GM21786 (cell line): ENCODE measurements at regions not wholly inside any gene's neighbourhood (a gene's known extent, or its start where the extent isn't known, plus 50 kb on each side); places are given as distances from the start of the nearest gene placed in this dataset.

Experiments used
- ATAC-seq: cut with Tn5 transposase; IDR thresholded peaks from one replicate; pipeline ENCODE4 v1.9.1; 2021; ENCODE audit not compliant: unreplicated experiment

DNA sequence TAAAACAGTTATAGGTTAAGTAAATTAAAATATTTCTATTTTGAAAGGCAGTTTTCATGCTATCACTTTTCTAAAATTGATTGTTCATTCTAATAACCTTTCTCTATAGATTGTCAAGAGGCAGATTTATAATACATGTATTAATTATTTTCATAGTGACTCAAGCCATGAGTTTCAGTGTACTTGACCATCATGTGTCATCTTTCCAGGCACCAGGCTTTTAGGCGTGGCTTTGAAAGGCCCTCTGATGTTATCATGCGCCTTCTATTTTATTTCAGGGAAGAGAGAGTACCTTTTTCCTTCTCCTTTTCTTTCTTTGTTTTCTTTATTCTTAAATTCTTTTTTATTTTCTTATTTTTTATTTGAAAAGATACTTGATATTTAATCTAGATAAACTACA is 128.3 kb upstream of the ETAA1 start:
- ATAC-seq, result no peak

DNA sequence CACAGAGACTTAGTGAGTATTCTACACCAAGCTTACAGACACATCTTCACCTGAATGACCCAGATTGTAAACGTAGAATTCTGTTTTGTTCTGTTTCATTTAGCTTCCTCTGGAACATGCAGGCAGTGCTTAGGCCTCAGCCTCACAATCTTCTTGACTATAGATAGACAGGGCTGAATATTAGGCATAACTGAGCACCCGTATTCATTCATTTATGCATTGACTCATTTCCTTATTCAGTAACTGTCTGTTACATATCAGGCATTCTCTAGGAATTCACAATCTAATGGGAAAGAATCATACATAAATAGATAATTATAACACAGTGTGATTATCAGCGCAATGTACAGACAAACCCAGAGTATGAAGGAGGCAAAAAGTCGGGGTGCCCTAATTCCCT is 124.9 kb upstream of the ETAA1 start:
- ATAC-seq, result no peak

DNA sequence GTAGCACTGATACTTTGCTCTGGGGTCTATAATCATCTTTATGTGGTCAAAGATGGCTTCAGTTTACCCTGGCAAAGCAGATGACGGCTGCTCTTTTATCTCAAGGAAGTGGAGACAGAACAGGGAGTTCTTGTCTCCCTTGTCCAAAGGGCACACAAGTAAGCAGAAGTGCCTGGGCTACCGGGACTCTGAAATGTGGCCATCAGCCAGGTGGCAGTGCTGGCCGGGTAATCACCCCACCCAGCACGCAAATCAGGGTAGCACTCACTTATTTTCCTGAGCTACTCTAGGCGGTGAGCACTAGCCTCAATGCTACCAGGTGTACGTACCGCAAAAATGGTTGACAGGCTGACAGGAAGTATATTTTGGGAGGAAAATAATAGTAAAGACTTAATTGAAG is 119.7 kb upstream of the ETAA1 start:
- no peak for ATAC-seq

DNA sequence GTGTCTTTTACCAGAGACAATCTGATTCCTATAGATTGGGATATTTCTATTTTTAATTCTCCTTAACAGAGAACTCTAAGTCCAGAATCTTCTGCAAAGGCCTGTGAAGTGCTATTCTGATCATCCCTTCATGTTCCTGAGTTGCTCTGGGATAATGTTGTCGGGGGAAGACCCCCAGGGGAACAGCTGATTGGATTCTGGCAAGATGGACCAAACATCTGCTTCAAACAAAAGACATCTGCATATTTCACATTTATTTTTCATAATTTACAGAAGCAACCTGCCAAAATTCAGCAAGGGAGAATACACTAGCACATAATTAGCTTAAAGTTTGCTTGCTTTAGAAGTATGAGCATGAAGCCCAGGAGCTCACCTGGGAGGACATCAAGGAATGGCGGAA is 116.0 kb upstream of the ETAA1 start:
- ATAC-seq, result no peak

DNA sequence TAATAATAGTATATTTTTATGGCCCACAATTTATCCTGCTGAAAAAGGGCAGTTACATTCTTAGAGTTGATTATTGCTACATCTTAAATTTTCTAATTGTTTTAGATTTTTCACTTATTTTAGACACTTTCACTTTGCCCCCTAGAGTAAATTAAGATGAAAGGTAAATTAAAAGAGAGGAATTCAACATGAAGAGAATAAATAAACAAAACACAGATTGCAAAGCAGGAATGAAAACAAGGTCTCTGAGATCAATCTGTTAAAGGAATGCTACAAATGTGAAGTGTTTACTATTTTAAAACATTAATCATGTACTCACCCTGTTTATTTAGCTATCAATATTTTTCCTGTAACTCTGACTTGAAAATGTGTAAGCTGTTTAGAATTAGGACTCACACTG is 113.5 kb upstream of the ETAA1 start:
- ATAC-seq, result no peak

DNA sequence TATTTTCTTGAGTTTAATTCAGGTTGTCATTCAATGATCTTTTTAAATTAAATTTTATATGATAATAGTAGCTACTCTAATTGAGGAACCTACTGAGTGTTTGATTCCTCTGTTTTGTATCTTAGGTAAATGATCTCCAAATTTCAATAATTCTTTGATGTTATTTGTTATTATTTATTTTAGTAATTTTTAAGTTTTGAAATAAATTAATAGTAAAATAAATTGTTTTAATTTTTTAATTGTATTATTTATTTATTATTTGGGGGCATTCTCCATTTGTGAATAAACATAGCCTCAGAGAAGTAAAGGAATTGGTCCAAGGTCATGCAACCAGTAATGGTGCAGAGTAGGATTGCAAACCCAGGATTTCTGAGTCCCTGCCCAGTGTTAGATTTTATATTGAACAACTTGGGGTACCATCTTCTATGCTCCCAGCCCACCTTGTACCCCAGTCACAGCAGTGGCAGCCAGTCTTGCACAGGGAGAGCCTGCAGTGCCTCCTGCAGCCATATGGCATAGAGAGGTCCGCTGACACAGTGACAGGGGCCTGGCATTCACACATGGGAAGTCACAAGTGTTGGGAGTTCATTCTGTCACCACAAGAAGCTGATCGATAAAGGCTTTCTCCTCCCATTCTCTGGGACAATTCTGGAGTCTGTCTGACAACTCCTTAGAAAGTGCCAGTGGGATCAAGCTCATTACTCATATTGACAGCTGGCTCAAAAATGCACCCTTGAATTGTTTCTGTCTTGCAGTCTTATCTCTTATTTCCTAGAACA is 110.0 kb upstream of the ETAA1 start:
- ATAC-seq, result no peak

DNA sequence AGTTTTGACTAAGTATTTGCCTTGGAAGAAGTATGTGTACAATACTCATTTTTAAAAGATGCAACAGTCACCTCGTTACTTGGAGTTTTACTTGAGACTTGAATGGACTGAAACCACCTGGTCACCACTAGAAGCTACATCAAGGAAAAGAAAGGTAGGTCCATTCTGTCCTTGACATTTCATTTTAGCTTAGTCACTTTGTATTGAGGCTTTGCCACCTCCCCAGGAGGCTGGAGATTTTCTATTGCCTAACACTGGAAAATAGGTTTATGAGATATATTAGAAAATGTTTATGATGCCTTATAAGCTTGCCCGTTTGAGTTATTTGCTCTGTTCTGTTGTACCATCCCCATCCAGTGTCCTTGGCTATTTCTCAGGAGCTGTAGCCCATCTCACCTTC is 107.9 kb upstream of the ETAA1 start:
- no peak for ATAC-seq

DNA sequence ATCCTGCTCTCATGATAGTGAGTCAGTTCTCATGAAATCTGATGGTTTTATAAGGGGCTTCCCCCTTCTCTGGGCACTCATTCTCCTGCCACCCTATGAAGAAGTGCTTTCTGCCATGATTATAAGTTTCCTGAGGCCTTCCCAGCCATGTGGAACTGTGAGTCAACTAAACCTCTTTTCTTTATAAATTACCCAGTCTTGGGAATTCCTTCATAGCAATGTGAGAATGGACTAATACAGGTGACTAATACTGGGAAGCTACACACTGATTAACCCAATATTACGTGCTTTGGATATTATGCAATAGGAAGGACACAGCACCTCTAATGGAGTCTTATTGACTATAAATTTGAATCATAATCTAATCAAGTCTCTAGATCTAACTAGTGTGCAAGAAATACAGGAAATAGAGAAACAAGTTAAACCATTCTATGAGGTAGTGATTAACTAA is 107.2 kb upstream of the ETAA1 start:
- no peak for ATAC-seq

DNA sequence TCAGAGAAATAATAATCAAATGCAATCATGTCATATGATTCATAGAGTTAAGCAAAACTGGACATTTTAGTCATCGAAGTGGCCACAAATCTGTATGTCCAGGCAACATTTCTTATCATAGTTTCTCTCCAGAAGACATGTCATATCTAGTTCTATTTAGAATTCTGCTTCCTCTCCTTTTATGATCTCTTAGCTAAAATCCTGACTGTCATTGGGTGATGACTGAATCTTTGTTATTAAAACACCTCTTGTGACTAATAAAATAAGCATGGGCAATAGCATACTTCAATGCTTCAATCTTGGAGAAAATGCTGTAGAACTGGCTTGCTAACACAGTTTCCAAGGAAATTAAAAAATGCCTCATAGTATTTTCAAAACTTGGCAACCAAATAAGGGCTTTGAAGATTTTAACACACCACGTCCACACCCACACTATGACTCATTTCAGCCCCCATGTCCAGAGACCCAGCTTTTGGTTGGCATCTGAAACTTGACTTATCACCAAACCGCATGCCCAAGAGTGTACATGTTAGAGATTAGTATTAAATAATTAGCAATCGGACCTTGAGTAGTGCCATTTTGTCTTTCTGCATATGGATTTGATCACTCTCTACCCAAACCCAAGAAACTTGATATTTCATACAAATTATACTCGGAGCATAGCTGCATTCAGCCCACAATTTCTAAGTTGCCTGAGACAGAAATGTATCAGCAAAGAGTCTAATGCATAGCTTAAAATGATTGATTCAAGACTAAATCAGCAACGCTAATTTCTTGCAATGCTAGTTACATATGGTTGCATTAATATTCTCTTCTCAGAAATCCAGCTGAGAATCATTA is 106.5 kb upstream of the ETAA1 start:
- no peak for ATAC-seq

DNA sequence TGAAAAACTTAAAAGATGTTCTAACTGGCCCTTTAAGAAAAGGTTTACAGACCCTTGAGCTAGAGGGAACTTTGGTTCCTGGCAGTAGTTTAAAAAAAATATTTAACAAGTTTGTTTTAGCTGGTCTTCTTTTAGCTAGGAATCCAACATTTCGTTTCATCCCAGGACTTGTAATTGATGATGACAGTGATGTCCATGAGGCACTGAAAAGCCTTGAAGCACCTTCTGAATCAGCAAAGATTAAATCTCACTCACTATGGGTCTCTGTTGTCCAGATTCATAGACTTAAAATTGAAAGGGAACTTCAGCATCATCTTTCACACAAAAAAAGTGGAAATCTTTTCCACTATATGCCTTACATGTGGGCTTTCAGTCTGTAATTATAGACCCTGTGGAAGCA is 102.9 kb upstream of the ETAA1 start:
- no peak for ATAC-seq

DNA sequence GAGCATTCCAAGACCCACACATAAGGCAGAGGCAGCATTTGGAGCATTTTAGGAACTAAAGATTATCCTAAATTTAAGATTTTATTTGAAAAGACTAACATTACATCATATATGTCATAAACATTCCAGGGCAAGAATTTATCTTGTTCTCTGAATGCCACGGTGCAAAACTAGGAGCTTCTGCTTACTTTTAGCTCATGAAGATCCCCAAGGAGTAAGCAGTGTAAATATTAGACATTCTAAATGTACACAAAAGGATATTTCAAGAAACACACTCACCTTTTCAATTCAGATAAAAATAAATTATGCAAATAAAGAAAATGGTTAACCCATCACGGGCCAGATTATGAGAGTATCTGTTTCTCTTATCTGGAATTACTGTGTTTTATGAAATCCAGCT is 101.7 kb upstream of the ETAA1 start:
- no peak for ATAC-seq

DNA sequence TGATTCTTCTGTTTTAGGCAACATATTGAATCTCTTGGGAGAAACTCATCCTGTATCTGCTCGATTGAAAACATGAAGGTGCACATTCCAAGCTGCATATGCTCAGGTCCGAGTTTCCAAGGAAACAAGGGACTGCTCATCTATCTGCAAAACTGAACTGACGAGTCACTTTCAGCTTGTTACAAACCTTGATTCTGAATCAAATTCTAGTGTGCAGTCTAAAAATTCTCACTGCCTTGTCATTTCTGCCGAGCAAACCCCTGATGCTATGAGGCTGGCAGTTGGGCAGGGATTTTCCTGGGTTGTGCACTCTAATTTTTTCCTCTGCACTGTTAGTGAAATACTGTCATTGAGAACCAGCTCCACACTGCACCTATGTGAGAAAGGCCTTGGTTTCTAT is 101.3 kb upstream of the ETAA1 start:
- ATAC-seq, result no peak

DNA sequence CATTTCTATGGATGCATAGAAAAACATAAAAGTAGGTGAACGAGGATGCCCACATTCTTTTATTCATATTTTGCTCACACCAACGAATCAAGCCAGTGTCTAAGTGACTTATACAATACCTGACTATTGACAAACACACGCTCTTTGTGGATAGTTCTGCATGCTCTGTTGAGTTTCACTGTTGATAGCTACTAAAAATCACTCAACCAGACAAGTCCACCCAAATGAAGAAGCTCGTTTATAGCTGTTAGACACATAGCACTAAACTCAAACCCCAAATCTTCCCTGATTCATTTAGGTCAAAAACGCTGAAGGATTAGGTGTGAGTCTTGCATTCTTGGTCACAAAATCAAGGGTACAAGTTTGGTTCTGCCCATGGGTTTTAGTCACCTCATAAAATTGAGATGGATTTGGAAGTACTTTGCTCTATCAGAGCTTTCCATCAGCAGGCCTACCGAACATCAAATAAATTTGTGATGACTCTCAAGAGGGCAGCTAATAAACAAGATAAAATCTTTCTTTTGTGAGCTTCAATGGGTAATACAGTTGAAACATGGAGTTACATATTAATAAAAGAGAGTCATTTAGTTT is 92.7 kb upstream of the ETAA1 start:
- ATAC-seq, result no peak

DNA sequence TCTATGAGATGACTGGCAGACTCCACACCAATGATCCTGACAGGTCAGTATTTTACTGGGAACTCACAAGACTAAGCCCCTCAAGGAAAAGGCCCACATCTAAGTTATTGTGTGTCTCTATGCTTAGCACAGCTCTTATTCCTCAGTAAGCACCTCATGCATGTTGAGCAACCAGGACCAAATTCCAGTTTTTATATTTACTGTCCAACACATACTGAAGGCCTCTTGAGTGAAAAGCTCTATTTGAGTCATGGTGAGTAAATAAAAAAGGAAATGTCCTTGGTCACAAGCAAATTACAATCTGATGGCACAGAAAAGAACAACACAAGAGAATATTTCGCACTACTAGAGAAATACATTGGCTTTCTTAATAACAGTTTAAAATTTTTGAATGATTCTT is 87.9 kb upstream of the ETAA1 start:
- no peak for ATAC-seq

DNA sequence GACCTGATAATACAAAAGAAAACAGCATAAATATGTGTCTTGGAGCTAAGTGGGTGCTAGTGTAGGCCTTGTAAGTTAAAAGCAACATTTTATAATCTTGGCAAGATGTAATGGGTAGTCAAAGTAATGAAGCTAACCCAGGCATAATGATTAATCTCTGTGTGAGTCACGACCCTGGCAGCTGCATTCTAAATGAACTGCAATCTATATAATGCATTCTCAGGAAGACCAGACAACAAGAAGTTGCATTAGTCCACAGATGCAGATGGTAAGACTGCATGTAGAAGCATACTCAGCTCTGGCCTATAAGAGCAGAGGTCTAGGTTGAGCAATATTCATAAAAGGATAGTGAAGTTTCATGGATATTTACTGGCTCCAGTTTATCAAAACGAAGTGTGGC is 85.6 kb upstream of the ETAA1 start:
- no peak for ATAC-seq

DNA sequence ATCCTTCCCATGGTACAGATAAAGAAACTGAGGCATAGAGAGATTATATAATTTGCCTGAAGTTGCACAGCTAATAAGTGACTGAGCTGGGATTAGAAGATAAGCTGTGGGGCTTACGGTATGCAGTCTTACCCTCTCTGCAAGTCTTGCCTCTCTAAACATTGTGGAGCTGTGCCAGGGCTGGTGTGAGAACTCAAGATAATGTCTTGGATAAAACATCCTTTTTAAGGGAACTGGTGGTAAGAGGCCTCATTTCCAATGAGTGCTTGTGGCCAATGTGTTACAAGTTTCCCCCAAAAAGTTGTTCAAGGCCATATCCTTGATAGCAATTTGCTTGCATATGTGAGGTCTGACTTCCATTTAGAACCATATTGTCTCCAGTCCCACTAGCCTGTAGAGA is 84.3 kb upstream of the ETAA1 start:
- no peak for ATAC-seq

DNA sequence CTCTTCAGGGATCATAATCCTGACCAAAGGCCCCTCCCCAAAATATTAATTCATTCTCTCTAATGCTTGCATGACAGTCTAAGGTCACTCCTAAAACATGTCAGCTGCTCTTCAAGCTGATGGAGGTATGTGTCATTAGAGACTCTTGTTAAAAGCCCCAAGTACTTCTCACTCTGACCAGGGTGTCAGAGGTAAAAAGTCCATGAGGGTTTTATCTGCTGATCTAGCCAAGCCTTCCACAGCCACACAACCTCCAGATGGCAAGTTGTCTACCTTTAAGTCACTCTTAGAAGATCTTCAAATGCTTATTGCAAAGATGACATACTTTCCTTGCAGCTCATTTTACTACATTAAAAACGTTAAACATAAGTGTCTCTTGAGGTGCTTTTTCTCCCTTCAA is 83.6 kb upstream of the ETAA1 start:
- no peak for ATAC-seq

DNA sequence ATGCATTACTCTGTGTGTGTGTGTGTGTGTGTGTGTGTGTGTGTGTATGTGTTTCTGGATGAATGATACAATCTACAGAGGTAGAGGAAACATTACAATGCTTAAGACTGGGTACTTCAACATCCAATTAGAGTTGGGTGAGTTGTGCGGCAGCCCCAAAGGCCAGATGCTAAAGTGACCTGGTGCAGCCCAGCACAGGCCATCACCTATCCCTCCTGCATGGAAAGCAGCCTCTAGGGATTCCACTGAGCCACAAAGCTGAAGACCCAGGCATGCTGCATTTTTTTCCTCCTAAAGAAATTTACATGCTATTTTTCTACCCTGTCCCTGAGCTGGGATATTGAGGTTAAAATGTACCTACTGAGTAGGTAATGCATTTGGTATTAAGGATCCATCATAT is 79.1 kb upstream of the ETAA1 start:
- ATAC-seq, result no peak

DNA sequence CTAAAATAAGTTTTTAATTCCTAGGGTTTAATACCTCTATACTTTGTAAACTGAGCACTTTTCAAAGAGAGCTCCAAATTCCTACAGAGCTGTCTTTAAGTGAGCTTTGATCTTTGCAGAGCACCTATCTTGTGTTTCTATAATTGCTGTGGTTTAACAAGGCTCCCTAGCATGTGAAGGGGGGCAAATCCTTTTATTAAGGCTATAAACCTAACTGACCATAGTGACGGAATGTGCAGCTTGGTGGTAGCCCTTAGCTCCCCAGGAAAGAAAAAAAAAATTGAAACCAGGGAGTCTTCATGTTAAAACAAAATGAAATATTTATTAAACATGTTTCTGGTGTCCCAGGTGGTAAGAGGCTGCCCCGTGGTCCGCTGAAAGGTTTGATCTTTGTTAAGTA is 78.6 kb upstream of the ETAA1 start:
- ATAC-seq, result no peak

DNA sequence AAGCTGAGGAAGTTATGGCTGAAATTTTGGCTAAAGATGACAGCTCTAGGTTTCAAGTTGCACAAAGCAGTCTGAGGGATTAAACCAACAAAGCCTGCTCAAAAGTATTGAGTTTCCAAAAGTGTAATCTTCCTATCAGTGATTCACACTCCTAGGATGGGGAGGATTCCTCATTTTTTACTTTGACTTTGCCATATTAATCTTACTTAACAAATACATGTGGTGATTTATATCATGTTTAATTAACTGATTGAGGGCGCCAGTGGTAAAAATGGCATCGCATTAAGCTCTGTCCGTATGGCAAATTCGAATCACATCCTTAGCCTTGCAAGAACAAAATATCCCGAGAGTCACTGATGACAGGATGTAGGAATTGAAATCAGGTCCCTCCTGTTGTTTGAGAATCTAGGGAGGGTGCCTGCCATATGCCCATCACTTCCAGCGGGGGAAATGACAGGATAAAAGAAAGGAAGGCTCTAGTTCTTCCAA is 78.1 kb upstream of the ETAA1 start:
- ATAC-seq, result no peak

DNA sequence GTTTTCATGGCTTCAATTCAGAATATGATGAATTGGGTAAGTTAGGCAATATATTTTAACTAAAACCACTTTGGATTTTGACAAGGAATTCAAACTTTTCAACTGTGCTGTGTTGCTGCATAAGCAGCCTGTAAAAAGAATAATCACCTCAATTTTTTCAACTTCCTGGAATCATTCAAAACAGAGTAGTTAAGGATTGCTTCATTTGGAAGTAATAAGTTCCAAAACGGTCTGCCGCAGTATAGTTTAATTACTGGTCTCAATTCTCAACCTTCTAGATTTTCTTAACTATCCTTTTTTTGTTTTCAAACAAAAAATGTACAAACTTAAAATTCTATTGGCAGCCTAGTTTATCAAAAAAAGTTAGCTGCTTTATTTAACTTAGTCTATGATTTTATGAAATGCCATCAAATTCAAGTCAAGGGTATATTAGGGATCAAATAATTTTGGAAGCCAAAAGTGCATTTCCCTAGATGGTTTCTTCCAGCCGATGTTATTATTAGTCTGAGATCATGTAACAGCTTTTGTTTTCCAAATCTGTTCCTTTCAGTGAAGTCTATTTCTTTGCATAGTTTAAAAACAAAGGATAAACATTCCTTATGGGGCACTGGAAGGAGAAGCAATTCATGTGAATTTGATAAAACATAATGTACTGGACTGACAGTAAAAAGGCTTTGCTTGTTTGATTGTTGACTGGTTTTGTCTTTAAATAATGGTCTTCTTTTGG is 76.1 kb upstream of the ETAA1 start:
- ATAC-seq, result no peak
